GM12878 (cell line): ENCODE measurements at regions not wholly inside any gene's neighbourhood (a gene's known extent, or its start where the extent isn't known, plus 50 kb on each side); places are given as distances from the start of the nearest gene placed in this dataset.

Experiments used
- ATAC-seq: fragments of 200-7000 bp; cut with Tn5 transposase; 3 replicates; pipeline ENCODE4 v1.9.1; 2020; ENCODE audit warnings: mild to moderate bottlenecking, moderate library complexity
- BruUV-seq: library from RNA; stranded (reverse); fragments of 400-500 nt; replicated peaks from 2 replicates; lab custom pipeline; 2021; lab: Mats Ljungman, UMichigan
- CTCF ChIA-PET: fragments of 300-600 bp; sonication (Branson Sonifier 250); formaldehyde crosslinking; extraction: SDS; loops from one replicate; lab custom pipeline; 2021; ENCODE audit warnings: inconsistent platforms; lab: Yijun Ruan, JAX
- POLR2A ChIA-PET: fragments of 350-600 bp; formaldehyde crosslinking; extraction: SDS; loops from one replicate; lab custom pipeline; 2021; ENCODE audit warnings: inconsistent platforms; lab: Charles Lee
- RAD21 ChIA-PET: fragments of 300-600 bp; sonication (Branson Sonifier 250); formaldehyde crosslinking; loops from one replicate; lab custom pipeline; 2023; ENCODE audit warnings: antibody characterized with exemption; ENCODE audit not compliant: unreplicated experiment; lab: Charles Lee
- SMC1A ChIA-PET: fragments of 300-600 bp; sonication (Branson Sonifier 250); formaldehyde crosslinking; loops from one replicate; lab custom pipeline; 2023; ENCODE audit not compliant: unreplicated experiment, uncharacterized antibody; lab: Charles Lee
- DNase-seq: peaks from one replicate; pipeline ENCODE4 v3.0.0-alpha.2; 2011; ENCODE audit warnings: low read depth, low spot score
- FAIRE-seq: peaks from 3 replicates; lab custom pipeline; 2011; peaks lifted over from hg19 to GRCh38; lab: Jason Lieb, UNC
- H2AFZ ChIP-seq: 2 replicates; pipeline ENCODE4 v1.6.0; 2011; ENCODE audit warnings: low read depth, low read length, control low read depth; ENCODE audit not compliant: control insufficient read depth
- H3K27ac ChIP-seq: 2 replicates; pipeline ENCODE4 v1.5.1; 2011; ENCODE audit warnings: control low read depth; ENCODE audit not compliant: control insufficient read depth, insufficient read depth
- H3K27me3 ChIP-seq, 2 experiments: replicated peaks in 1 of 2; 2 replicates each; pipeline versions ENCODE4 v1.6.0 to v1.6.1; 2011; ENCODE audit warnings: low read length in 1 of 2; ENCODE audit not compliant: control insufficient read depth in 2 of 2, insufficient read depth in 2 of 2
- H3K36me3 ChIP-seq, 2 experiments: 2 replicates each; pipeline ENCODE4 v1.5.1; 2011; ENCODE audit warnings: low read length in 1 of 2; ENCODE audit not compliant: control insufficient read depth in 2 of 2, insufficient read depth in 2 of 2
- H3K4me1 ChIP-seq: 2 replicates; pipeline ENCODE4 v1.6.1; 2011; ENCODE audit warnings: mild to moderate bottlenecking, low read length, moderate library complexity, mixed read lengths; ENCODE audit not compliant: control insufficient read depth, insufficient read depth
- H3K4me2 ChIP-seq: 2 replicates; pipeline ENCODE4 v1.6.0; 2011; ENCODE audit warnings: control low read depth; ENCODE audit not compliant: control insufficient read depth, insufficient read depth
- H3K4me3 ChIP-seq: fragments of 200-600 bp; sonication (generic); 2 replicates; pipeline ENCODE4 v1.5.1; 2016
- H3K79me2 ChIP-seq: 2 replicates; pipeline ENCODE4 v1.6.0; 2011; ENCODE audit warnings: low read length; ENCODE audit not compliant: control insufficient read depth, insufficient read depth
- H3K9ac ChIP-seq: 2 replicates; pipeline ENCODE4 v1.8.0; 2011; ENCODE audit warnings: low read length, control low read depth, mixed read lengths; ENCODE audit not compliant: control insufficient read depth, insufficient read depth
- H3K9me3 ChIP-seq: replicated peaks from 3 replicates; pipeline ENCODE4 v1.5.1; 2011; ENCODE audit warnings: mild to moderate bottlenecking, low read length; ENCODE audit not compliant: control insufficient read depth, insufficient read depth
- H4K20me1 ChIP-seq: 2 replicates; pipeline ENCODE4 v1.6.0; 2011; ENCODE audit not compliant: control insufficient read depth, insufficient read depth
- ASH2L ChIP-seq: fragments of 300-600, 200-600 bp; sonication (generic); IDR thresholded peaks from 2 replicates; pipeline ENCODE4 v1.6.1; 2017; ENCODE audit warnings: low read depth, mild to moderate bottlenecking, borderline replicate concordance
- BHLHE40 ChIP-seq, 2 experiments: fragments of 450-650 bp in 1 of 2; IDR thresholded peaks; 2 replicates each; pipeline ENCODE4 v1.6.1; 2011 to 2017; ENCODE audit warnings: low read depth in 2 of 2, borderline replicate concordance in 1 of 2, improper control_type of control experiment in 1 of 2, low read length in 1 of 2, mild to moderate bottlenecking in 1 of 2
- REST ChIP-seq: IDR thresholded peaks from 2 replicates; pipeline ENCODE4 v1.6.1; 2012; ENCODE audit warnings: mild to moderate bottlenecking, low read depth, low read length
- STAT1 ChIP-seq: fragments of 450-650 bp; conservative IDR thresholded peaks from 2 replicates; pipeline ENCODE4 v1.6.1; 2014; ENCODE audit warnings: antibody characterized with exemption, mild to moderate bottlenecking
- WGBS: methylation state at CpG from one replicate; pipeline ENCODE4 v1.1.6; 2016; ENCODE audit warnings: low lambda C conversion rate; ENCODE audit not compliant: insufficient replicate concordance, insufficient coverage; ENCODE audit errors: missing lambda C conversion rate; 5-methylcytosine and 5-hydroxymethylcytosine counted together
- in situ Hi-C: fragments of 300-500 bp; cut with MboI; formaldehyde crosslinking; loops from 9 replicates; pipeline ENCODE4 v1.14.3; 2018; ENCODE audit warnings: mixed read lengths
- intact Hi-C: fragments of 100-400 bp; cut with micrococcal nuclease; formaldehyde crosslinking; loops from one replicate; pipeline ENCODE4 v1.14.2; 2022; ENCODE audit not compliant: unreplicated experiment

- Histone ChIP-seq H4K20me1 (no peaks in the 10 kb centered on the region), H3K79me2 (no peaks in the 10 kb centered on the region), H3K9ac (no peak overlapping the region)
- CTCF ChIA-PET, result no interaction called here
- no peak for FAIRE-seq
- SMC1A ChIA-PET, result interaction anchor here (1.6 kb wide), 1 partner anchor 11 kb away, joined by 5 read pairs; no protein-coding TSS in a partner anchor
- 9% methylated on average over 10 of the region's 10 CpGs for WGBS
- TF ChIP-seq ASH2L, result no peak
- TF ChIP-seq BHLHE40 (IDR thresholded peaks at IDR 0.05; ENCODE audit: borderline replicate concordance in 1 of 2, low read depth in 2 of 2, low read length in 1 of 2), result no peak
- TF ChIP-seq STAT1, result no peak
- TF ChIP-seq REST, result no peak
- TF ChIP-seq, all 136 proteins: peak for 0
- Histone ChIP-seq H2AFZ (no peak overlapping the region), H3K36me3 (no peaks in the 10 kb centered on the region), H3K4me1 (no peaks in the 10 kb centered on the region), H3K27me3 (no peaks in the 10 kb centered on the region), H3K9me3 (no peaks in the 10 kb centered on the region), H3K4me2 (no peak overlapping the region), H3K27ac (no peak overlapping the region), H3K4me3 (no peak overlapping the region)
- RAD21 ChIA-PET, result no interaction called here
- no peak; the same call in 2 of the 3 replicates for ATAC-seq
- intact Hi-C loops (no loop called here), in situ Hi-C loops (no loop called here)
- POLR2A ChIA-PET, result no interaction called here
- DNase-seq, result no peak
- BruUV-seq, result no TSS peak
These were observed 61.4 kb upstream of the VCAM1 start for GRCh38 chr1:100657876-100658715.
